Endothelial cell of umbilical vein (primary cell): ENCODE measurements at regions not wholly inside any gene's neighbourhood (a gene's known extent, or its start where the extent isn't known, plus 50 kb on each side); places are given as distances from the start of the nearest gene placed in this dataset.

ENCODE experiments used
- BruUV-seq: library from RNA; stranded (reverse); fragments of 400-500 nt; replicated peaks from 2 replicates; lab custom pipeline; 2021; lab: Mats Ljungman, UMichigan
- CTCF ChIA-PET: fragments of 300-600, 350-600 bp; sonication (Branson Sonifier 250); formaldehyde crosslinking; loops from one replicate; lab custom pipeline; 2021; ENCODE audit warnings: antibody characterized with exemption, inconsistent platforms; lab: Charles Lee
- POLR2A ChIA-PET: fragments of 300-600, 350-600 bp; sonication (Branson Sonifier 250); formaldehyde crosslinking; loops from one replicate; lab custom pipeline; 2021; ENCODE audit warnings: antibody characterized with exemption, inconsistent platforms; lab: Charles Lee
- DNase-seq: peaks from one replicate; pipeline ENCODE4 v3.0.0-alpha.2; 2011; ENCODE audit warnings: low read depth, low spot score
- FAIRE-seq: peaks from 2 replicates; lab custom pipeline; 2011; peaks lifted over from hg19 to GRCh38; lab: Jason Lieb, UNC
- H2AFZ ChIP-seq: 2 replicates; pipeline ENCODE4 v1.6.0; 2012; ENCODE audit warnings: low read depth, low read length, control low read depth, inconsistent platforms
- H3K27ac ChIP-seq: 2 replicates; pipeline ENCODE4 v1.5.1; 2011; ENCODE audit warnings: low read depth, mild to moderate bottlenecking, control low read depth, low read length, moderate library complexity; ENCODE audit not compliant: insufficient read depth
- H3K27me3 ChIP-seq, 2 experiments: 2 replicates each; pipeline versions ENCODE4 v1.6.0 to v1.6.1; 2011; ENCODE audit warnings: low read length in 2 of 2, mixed read lengths in 1 of 2; ENCODE audit not compliant: control insufficient read depth in 2 of 2, insufficient read depth in 2 of 2
- H3K36me3 ChIP-seq, 2 experiments: 2 replicates in 1 of 2; 3 replicates in 1 of 2; pipeline ENCODE4 v1.5.1; 2011; ENCODE audit warnings: low read length in 2 of 2, mild to moderate bottlenecking in 1 of 2, moderate library complexity in 1 of 2; ENCODE audit not compliant: control insufficient read depth in 2 of 2, insufficient read depth in 2 of 2; ENCODE audit errors: extremely low read depth in 1 of 2
- H3K4me1 ChIP-seq: 3 replicates; pipeline ENCODE4 v1.5.1; 2011; ENCODE audit warnings: mild to moderate bottlenecking, low read length; ENCODE audit not compliant: control insufficient read depth, insufficient read depth; ENCODE audit errors: extremely low read depth
- H3K4me2 ChIP-seq: 2 replicates; pipeline ENCODE4 v1.6.1; 2011; ENCODE audit warnings: low read length, control low read depth, mixed read lengths; ENCODE audit not compliant: insufficient read depth
- H3K4me3 ChIP-seq, 3 experiments: fragments of 200-600 bp in 1 of 3; sonication (generic), shearing (Covaris generic) in 1 of 3; replicated peaks in 1 of 3; 2 replicates each; pipeline ENCODE4 v1.5.1; 2011 to 2016; ENCODE audit warnings: control low read depth in 3 of 3, low read length in 3 of 3, mild to moderate bottlenecking in 2 of 3, inconsistent platforms in 1 of 3, low read depth in 1 of 3, moderate library complexity in 1 of 3; ENCODE audit not compliant: insufficient read depth in 1 of 3
- H3K79me2 ChIP-seq: 2 replicates; pipeline ENCODE4 v1.6.0; 2012; ENCODE audit warnings: low read length, inconsistent platforms; ENCODE audit not compliant: control insufficient read depth, insufficient read depth
- H3K9ac ChIP-seq: replicated peaks from 2 replicates; pipeline ENCODE3; 2011; ENCODE audit warnings: low read length, control low read depth; ENCODE audit not compliant: insufficient read depth; ENCODE audit errors: extremely low read depth
- H3K9me1 ChIP-seq: replicated peaks from 3 replicates; pipeline ENCODE4 v1.6.0; 2011; ENCODE audit warnings: mild to moderate bottlenecking, low read length; ENCODE audit not compliant: control insufficient read depth, insufficient read depth; ENCODE audit errors: extremely low read depth
- H3K9me3 ChIP-seq: replicated peaks from 2 replicates; pipeline ENCODE4 v1.5.1; 2012; ENCODE audit warnings: low read length, inconsistent platforms; ENCODE audit not compliant: control insufficient read depth, insufficient read depth
- H4K20me1 ChIP-seq: replicated peaks from 2 replicates; pipeline ENCODE3; 2011; ENCODE audit warnings: mild to moderate bottlenecking, low read length; ENCODE audit not compliant: control insufficient read depth, insufficient read depth; ENCODE audit errors: extremely low read depth
- CTCF ChIP-seq, 2 donors: IDR thresholded peaks; 1 replicate in 1 of 2; 2 replicates in 1 of 2; pipeline ENCODE4 v1.5.1; 2011; ENCODE audit warnings: low read length in 2 of 2, mild to moderate bottlenecking in 2 of 2, moderate library complexity in 2 of 2, control low read depth in 1 of 2, inconsistent platforms in 1 of 2, low read depth in 1 of 2; ENCODE audit not compliant: insufficient read depth in 1 of 2; ENCODE audit errors: extremely low read depth in 1 of 2
- EZH2 ChIP-seq: IDR thresholded peaks from 2 replicates; pipeline ENCODE4 v1.6.1; 2012; ENCODE audit warnings: borderline replicate concordance, low read depth, mild to moderate bottlenecking, moderate library complexity, low read length, inconsistent platforms; ENCODE audit not compliant: severe bottlenecking
- FOS ChIP-seq: IDR thresholded peaks from 2 replicates; pipeline ENCODE4 v1.6.1; 2011; ENCODE audit warnings: mild to moderate bottlenecking, low read length, moderate library complexity, borderline replicate concordance; ENCODE audit not compliant: insufficient read depth
- GATA2 ChIP-seq: IDR thresholded peaks from 2 replicates; pipeline ENCODE4 v1.7.0; 2011; ENCODE audit warnings: low read depth, mild to moderate bottlenecking, moderate library complexity, mixed read lengths, low read length; ENCODE audit not compliant: insufficient read length, insufficient read depth
- JUN ChIP-seq: IDR thresholded peaks from 2 replicates; pipeline ENCODE4 v1.6.1; 2011; ENCODE audit warnings: borderline replicate concordance, low read depth; ENCODE audit not compliant: insufficient read length, insufficient read depth
- MYC ChIP-seq: IDR thresholded peaks from one replicate; pipeline ENCODE4 v1.6.1; 2011; ENCODE audit warnings: mild to moderate bottlenecking, low read depth, low read length
- POLR2A ChIP-seq: IDR thresholded peaks from 2 replicates; pipeline ENCODE4 v1.6.1; 2012; ENCODE audit warnings: low read depth, mild to moderate bottlenecking, control low read depth, low read length
- POLR2AphosphoS5 ChIP-seq: IDR thresholded peaks from 2 replicates; pipeline ENCODE4 v1.6.1; 2012; ENCODE audit warnings: low read depth, mild to moderate bottlenecking, control low read depth, low read length, moderate library complexity; ENCODE audit not compliant: insufficient read depth
- dilution Hi-C: fragments of 300-500 bp; cut with MboI; formaldehyde crosslinking; loops from one replicate; pipeline ENCODE4 v1.15.0; 2019; ENCODE audit warnings: low sequenced_read_pairs; ENCODE audit not compliant: extremely low pct_ligation_motif_present
- intact Hi-C: fragments of 100-400 bp; cut with micrococcal nuclease; formaldehyde crosslinking; loops from one replicate; pipeline ENCODE4 v1.10.0; 2022
- TF ChIP-seq, protein P1 (sequence below): IDR thresholded peaks from 2 replicates; pipeline ENCODE4 v1.6.1; 2011; ENCODE audit not compliant: insufficient read depth, insufficient read length

GRCh38 chr13:103515410-103515809 is 449.2 kb upstream of the SLC10A2 start:
- no peaks in the 10 kb centered on the region for H3K79me2 ChIP-seq
- FAIRE-seq (no peak), DNase-seq (no peak)
- CTCF ChIA-PET, result no interaction called here
- H3K9me1 ChIP-seq, result no peaks in the 10 kb centered on the region
- no peaks in the 10 kb centered on the region for H4K20me1 ChIP-seq
- H3K27me3 ChIP-seq, result no peaks in the 10 kb centered on the region
- no peak for TF ChIP-seq MYC
- TF ChIP-seq JUN, result no peak
- no peak for TF ChIP-seq POLR2A
- no peak for TF ChIP-seq CTCF (IDR thresholded peaks at IDR 0.05; ENCODE audit: extremely low read depth in 1 of 2, insufficient read depth in 1 of 2, low read depth in 1 of 2, low read length in 2 of 2)
- no peak for TF ChIP-seq FOS
- TF ChIP-seq, protein P1, sequence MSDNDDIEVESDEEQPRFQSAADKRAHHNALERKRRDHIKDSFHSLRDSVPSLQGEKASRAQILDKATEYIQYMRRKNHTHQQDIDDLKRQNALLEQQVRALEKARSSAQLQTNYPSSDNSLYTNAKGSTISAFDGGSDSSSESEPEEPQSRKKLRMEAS, result no peak
- no peak for TF ChIP-seq GATA2
- no peak for TF ChIP-seq EZH2
- TF ChIP-seq POLR2AphosphoS5, result no peak
- no peaks in the 10 kb centered on the region for H3K4me1 ChIP-seq
- POLR2A ChIA-PET, result no interaction called here
- H3K9ac ChIP-seq, result no peak overlapping the region
- intact Hi-C loops (no loop called here), dilution Hi-C loops (no loop called here)
- H3K4me3 ChIP-seq, result no peak overlapping the region
- no peak overlapping the region for H3K4me2 ChIP-seq
- no TSS peak for BruUV-seq
- no peaks in the 10 kb centered on the region for H3K9me3 ChIP-seq
- no peaks in the 10 kb centered on the region for H3K36me3 ChIP-seq
- H3K27ac ChIP-seq, result no peak overlapping the region
- no peak overlapping the region for H2AFZ ChIP-seq
